ENCODE measurements at regions not wholly inside any gene's neighbourhood (a gene's known extent, or its start where the extent isn't known, plus 50 kb on each side); places are given as distances from the start of the nearest gene placed in this dataset.
"Not testable (repeated sequence)": the region's sequence is repeated elsewhere in the genome, so short reads cannot be mapped to it uniquely, and the experiment has no call there.

DNA sequence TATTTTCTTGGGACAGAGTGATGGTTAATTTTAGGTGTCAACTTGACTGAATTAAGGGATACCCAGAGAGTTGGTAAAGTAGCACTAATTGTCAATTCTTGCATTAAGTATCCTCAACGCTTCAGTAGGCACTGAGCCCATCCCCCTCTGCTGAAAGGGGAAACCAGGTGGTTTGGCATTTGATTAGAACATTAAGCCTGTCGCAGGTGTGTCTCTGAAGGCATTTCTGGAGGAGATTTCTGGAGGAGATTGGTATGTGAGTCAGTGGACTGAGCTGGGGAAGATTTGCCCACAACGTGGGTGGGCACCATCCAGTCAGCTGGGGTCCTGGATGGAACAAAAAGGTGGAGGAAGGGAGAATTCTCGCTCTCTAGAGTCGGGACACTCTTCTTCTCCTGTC, 119.8 kb downstream of the RFX6 start:
- Mint-ChIP-seq H3K36me3 (ENCODE audit: low read depth) (no peaks in the 10 kb centered on the region), H3K4me3 (no peak overlapping the region), H3K27me3 (ENCODE audit: low read depth) (no peaks in the 10 kb centered on the region), H3K9me3 (peaks cover 2% of the 10 kb centered on the region), H3K4me1 (no peaks in the 10 kb centered on the region), H3K27ac (no peak overlapping the region)
- TF ChIP-seq, protein P1, sequence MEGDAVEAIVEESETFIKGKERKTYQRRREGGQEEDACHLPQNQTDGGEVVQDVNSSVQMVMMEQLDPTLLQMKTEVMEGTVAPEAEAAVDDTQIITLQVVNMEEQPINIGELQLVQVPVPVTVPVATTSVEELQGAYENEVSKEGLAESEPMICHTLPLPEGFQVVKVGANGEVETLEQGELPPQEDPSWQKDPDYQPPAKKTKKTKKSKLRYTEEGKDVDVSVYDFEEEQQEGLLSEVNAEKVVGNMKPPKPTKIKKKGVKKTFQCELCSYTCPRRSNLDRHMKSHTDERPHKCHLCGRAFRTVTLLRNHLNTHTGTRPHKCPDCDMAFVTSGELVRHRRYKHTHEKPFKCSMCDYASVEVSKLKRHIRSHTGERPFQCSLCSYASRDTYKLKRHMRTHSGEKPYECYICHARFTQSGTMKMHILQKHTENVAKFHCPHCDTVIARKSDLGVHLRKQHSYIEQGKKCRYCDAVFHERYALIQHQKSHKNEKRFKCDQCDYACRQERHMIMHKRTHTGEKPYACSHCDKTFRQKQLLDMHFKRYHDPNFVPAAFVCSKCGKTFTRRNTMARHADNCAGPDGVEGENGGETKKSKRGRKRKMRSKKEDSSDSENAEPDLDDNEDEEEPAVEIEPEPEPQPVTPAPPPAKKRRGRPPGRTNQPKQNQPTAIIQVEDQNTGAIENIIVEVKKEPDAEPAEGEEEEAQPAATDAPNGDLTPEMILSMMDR (IDR thresholded peaks at IDR 0.05; ENCODE audit: unreplicated experiment in 3 of 3) = no peak

DNA sequence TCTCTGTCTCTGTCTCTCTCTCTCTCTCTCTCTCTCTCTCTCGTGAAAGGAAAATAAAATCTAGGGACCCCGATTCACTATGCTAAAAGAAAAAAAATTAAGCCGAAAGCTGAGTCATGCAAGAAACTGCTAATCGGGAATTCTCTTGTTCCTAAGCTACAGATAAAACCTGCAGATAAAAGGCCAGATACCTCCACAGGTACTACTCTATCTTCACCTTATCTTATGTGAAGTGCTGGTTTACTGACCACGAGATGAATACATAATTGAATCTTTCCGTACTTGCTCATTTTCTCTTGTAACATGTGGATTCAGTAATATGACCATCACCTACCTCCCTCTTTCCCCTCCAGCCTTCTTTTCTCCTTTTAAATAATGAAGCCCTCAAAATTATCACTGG, 120.5 kb downstream of the RFX6 start:
- Mint-ChIP-seq H3K36me3 (ENCODE audit: low read depth) (no peaks in the 10 kb centered on the region), H3K9me3 (peaks cover 2% of the 10 kb centered on the region), H3K27me3 (ENCODE audit: low read depth) (no peaks in the 10 kb centered on the region), H3K4me1 (no peaks in the 10 kb centered on the region), H3K27ac (no peak overlapping the region), H3K4me3 (no peak overlapping the region)
- TF ChIP-seq, protein P1 (IDR thresholded peaks at IDR 0.05; ENCODE audit: unreplicated experiment in 3 of 3) = no peak

DNA sequence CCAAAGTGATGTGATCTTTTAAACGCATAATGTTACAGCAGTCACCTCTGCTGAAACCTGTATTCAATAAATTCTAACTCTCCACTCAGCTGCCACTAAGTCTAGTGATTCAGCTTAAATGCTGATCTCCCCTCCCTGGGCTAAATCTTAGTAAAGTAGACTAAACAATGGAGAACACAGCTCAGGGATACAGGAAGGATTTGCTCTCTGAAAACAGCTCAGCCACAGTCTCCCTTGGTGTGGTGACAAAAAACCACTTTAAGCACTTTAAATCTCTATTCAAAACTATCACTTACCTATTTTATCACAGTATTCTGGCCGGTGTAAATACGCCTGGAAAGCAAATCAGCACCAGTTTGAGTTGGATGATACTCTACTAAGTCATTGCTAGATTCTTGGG, 130.6 kb downstream of the RFX6 start:
- Mint-ChIP-seq H3K4me1 (no peaks in the 10 kb centered on the region), H3K36me3 (ENCODE audit: low read depth) (no peaks in the 10 kb centered on the region), H3K9me3 (peaks cover 4% of the 10 kb centered on the region), H3K27me3 (ENCODE audit: low read depth) (no peaks in the 10 kb centered on the region), H3K27ac (no peak overlapping the region), H3K4me3 (no peak overlapping the region)
- TF ChIP-seq, protein P1 (IDR thresholded peaks at IDR 0.05; ENCODE audit: unreplicated experiment in 3 of 3) = no peak

DNA sequence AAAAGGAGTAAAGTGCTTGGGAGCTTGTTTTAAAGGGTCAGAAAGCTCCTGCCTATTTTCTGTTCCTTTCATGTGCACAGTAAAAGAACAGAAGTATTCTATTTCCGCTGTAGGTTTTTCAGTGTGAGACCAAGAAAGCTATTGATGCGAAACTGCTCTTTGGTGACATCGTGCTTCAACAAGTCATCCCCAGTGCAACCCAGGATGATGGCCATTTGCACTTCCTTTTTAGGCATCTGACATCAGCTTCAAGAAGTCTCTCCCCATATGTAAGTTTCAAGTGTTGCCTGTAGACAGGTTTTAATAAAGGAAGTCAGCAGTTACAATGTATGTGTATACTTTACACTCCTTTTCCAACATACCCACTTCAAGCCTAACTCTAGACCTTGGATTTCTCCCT, 131.6 kb downstream of the RFX6 start:
- TF ChIP-seq, protein P1 (IDR thresholded peaks at IDR 0.05; ENCODE audit: unreplicated experiment in 3 of 3) = no peak
- Mint-ChIP-seq H3K4me3 (no peak overlapping the region), H3K27me3 (ENCODE audit: low read depth) (no peaks in the 10 kb centered on the region), H3K36me3 (ENCODE audit: low read depth) (no peaks in the 10 kb centered on the region), H3K27ac (no peak overlapping the region), H3K4me1 (no peaks in the 10 kb centered on the region), H3K9me3 (peaks cover 10% of the 10 kb centered on the region)

DNA sequence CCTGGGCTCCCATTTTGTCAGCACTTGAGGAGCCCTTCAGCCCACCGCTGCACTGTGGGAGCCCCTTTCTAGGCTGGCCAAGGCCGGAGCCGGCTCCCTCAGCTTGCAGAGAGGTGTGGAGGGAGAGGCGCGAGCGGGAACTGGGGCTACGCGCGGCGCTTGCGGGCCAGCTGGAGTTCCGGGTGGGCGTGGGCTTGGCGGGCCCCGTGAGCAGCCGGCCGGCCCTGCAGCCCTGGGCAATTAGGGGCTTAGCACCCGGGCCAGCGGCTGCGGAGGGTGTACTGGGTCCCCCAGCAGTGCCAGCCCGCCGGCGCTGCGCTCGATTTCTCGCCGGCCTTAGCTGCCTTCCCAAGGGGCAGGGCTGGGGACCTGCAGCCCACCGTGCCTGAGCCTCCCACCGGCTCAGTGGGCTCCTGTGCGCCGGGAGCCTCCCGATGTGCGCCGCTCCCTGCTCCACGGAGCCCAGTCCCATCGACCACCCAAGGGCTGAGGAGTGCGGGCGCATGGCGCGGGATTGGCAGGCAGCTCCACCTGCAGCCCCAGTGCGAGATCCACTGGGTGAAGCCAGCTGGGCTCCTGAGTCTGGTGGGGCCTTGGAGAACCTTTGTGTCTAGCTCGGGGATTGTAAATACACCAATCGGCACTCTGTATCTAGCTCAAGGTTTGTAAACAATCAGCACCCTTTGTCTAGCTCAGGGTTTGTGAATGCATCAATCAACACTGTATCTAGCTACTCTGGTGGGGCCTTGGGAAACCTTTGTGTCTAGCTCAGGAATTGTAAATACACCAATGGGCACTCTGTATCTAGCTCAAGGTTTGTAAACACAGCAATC, 137.8 kb downstream of the RFX6 start:
- H3K4me3 Mint-ChIP-seq; H3K36me3 Mint-ChIP-seq (ENCODE audit: low read depth); H3K4me1 Mint-ChIP-seq; H3K27me3 Mint-ChIP-seq (ENCODE audit: low read depth); H3K27ac Mint-ChIP-seq: not testable (repeated sequence)
- H3K9me3 Mint-ChIP-seq = peaks cover 29% of the 10 kb centered on the region

DNA sequence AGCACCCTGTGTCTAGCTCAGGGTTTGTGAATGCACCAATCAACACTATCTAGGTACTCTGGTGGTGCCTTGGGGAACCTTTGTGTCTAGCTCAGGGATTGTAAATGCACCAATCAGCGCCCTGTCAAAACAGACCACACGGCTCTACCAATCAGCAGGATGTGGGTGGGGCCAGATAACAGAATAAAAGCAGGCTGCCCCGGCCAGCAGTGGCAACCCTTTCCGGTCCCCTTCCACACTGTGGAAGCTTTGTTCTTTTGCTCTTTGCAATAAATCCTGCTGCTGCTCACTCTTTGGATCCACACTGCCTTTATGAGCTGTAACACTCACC, 138.4 kb downstream of the RFX6 start:
- H3K4me3 Mint-ChIP-seq; H3K4me1 Mint-ChIP-seq; H3K27me3 Mint-ChIP-seq (ENCODE audit: low read depth); H3K36me3 Mint-ChIP-seq (ENCODE audit: low read depth); H3K27ac Mint-ChIP-seq: not testable (repeated sequence)
- peaks cover 29% of the 10 kb centered on the region for H3K9me3 Mint-ChIP-seq

DNA sequence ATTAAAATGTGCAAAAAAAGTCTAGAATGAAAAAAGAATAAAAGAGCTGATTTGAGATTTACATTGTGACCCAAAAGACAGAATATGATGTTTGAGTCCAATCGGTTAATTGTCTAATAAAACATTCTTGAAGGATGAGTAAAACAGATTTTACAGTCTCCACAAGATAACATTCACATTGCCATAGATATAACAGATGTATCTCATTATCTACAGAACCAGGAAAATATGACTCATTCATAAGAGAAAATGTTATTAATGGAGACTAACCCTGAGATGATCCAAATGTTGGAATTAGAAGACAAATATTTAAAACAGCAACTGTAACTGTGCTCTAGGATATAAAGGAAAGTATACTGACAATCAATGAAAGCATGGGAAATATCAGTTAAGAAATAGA, 141.7 kb downstream of the RFX6 start:
- Mint-ChIP-seq H3K4me1 (no peaks in the 10 kb centered on the region), H3K9me3 (peaks cover 20% of the 10 kb centered on the region), H3K4me3 (no peak overlapping the region), H3K36me3 (ENCODE audit: low read depth) (no peaks in the 10 kb centered on the region), H3K27ac (no peak overlapping the region), H3K27me3 (ENCODE audit: low read depth) (no peaks in the 10 kb centered on the region)
- TF ChIP-seq, protein P1 (IDR thresholded peaks at IDR 0.05; ENCODE audit: unreplicated experiment in 3 of 3) = no peak

Data from nephron (organoid).